Psoas muscle (tissue), 7 donors: ENCODE measurements at regions not wholly inside any gene's neighbourhood (a gene's known extent, or its start where the extent isn't known, plus 50 kb on each side); places are given as distances from the start of the nearest gene placed in this dataset.

Experiments used
- ATAC-seq, 4 donors: fragments of 200-7000 bp; cut with Tn5 transposase; one replicate each; pipeline ENCODE4 v1.9.1; 2020; ENCODE audit warnings: moderate library complexity in 3 of 4, mild to moderate bottlenecking in 2 of 4
- DNase-seq, 2 donors: peaks; one replicate each; pipeline ENCODE4 v3.0.0-alpha.2; 2020
- H3K27ac ChIP-seq: fragments of 200-600 bp; one replicate; pipeline ENCODE4 v1.8.0; 2022
- H3K27me3 ChIP-seq, 3 donors: fragments of 200-600 bp in 1 of 3; one replicate each; pipeline versions ENCODE4 v1.6.1 to v1.8.0; 2013 to 2022; ENCODE audit warnings: low read length in 2 of 3, mild to moderate bottlenecking in 2 of 3, moderate library complexity in 1 of 3; ENCODE audit not compliant: insufficient read depth in 3 of 3
- H3K36me3 ChIP-seq, 2 donors: fragments of 200-600 bp in 1 of 2; one replicate each; pipeline versions ENCODE4 v1.6.1 to v1.8.0; 2013 to 2022; ENCODE audit warnings: low read depth in 1 of 2, mild to moderate bottlenecking in 1 of 2, moderate library complexity in 1 of 2; ENCODE audit not compliant: insufficient read depth in 1 of 2
- H3K4me1 ChIP-seq: fragments of 200-600 bp; one replicate; pipeline ENCODE4 v1.8.0; 2022
- H3K4me3 ChIP-seq: fragments of 200-600 bp; one replicate; pipeline ENCODE4 v1.8.0; 2022; ENCODE audit warnings: mild to moderate bottlenecking
- H3K9me3 ChIP-seq: fragments of 200-600 bp; one replicate; pipeline ENCODE4 v1.8.0; 2022
- WGBS, 3 donors: extraction: QIAGEN DNeasy Blood & Tissue Kit; methylation state at CpG; one replicate each; pipeline versions ENCODE4 v1.1.6 to v1.1.7; 2013; 5-methylcytosine and 5-hydroxymethylcytosine counted together
- intact Hi-C, 2 donors: fragments of 100-400 bp; cut with DNase I; formaldehyde crosslinking; loops; one replicate each; pipeline versions ENCODE4 v1.11.0 to v1.14.2; 2022
- TF ChIP-seq, protein P1 (sequence below): fragments of 200-600 bp; IDR thresholded peaks from one replicate; pipeline ENCODE4 v1.8.0; 2022; ENCODE audit warnings: antibody characterized with exemption
- donor health status: healthy with polysubstance abuse.
- donor health status: DM: no; HTN: no; CAD: no; lungs with moderate emphysema.
- donor health status: Bipolar disorder and iron deficiency.
- donor health status: healthy.
- donor health status: DM: yes; HTN: yes; CAD: no.
- donor health status: DM: no; HTN: no; CAD: no.
- donor health status: DM: yes; HTN: yes; CAD: no.

DNA sequence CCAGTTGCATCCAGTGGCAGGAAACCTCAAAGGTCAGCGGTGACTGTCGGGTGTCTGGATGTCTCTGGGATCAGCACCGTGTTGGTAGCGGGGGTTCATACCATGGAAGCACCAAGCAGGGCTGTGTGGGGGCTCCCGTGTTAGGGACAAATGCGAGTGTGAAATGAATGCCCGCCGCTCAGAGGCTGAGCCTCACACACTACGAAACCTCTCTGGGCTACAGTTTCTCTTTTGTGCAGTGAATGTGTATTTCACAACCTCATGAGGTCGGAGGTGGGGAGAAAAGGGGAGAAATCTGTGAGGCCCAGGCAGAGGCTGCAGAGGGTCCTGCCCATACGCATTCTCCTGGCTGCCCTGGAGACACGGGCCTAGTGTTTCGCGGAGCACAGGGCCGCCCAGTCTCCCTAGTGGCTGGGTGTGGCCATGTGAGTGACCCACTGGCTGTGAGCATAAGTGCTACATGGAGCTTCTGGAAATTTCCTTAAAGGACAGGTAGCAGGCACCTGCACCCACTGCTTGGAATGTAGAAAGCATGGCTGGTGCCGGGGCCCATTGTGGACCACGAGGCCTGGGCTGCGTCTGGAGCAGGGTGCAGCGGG, 138.0 kb upstream of the GLI2 start:
- Histone ChIP-seq H3K4me3 (no peak overlapping the region), H3K27ac (peak overlapping the region; percentile 43), H3K27me3 (no peaks in the 10 kb centered on the region), H3K9me3 (no peaks in the 10 kb centered on the region), H3K4me1 (peaks cover 5% of the 10 kb centered on the region), H3K36me3 (no peaks in the 10 kb centered on the region)
- ATAC-seq = peak in 2 of 4 donors; percentile 8 to 24
- peak; percentile 3 to 55 for DNase-seq
- TF ChIP-seq, protein P1, sequence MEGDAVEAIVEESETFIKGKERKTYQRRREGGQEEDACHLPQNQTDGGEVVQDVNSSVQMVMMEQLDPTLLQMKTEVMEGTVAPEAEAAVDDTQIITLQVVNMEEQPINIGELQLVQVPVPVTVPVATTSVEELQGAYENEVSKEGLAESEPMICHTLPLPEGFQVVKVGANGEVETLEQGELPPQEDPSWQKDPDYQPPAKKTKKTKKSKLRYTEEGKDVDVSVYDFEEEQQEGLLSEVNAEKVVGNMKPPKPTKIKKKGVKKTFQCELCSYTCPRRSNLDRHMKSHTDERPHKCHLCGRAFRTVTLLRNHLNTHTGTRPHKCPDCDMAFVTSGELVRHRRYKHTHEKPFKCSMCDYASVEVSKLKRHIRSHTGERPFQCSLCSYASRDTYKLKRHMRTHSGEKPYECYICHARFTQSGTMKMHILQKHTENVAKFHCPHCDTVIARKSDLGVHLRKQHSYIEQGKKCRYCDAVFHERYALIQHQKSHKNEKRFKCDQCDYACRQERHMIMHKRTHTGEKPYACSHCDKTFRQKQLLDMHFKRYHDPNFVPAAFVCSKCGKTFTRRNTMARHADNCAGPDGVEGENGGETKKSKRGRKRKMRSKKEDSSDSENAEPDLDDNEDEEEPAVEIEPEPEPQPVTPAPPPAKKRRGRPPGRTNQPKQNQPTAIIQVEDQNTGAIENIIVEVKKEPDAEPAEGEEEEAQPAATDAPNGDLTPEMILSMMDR = no peak
- 67 to 78% (median 75%) methylated on average over 19 of the region's 19 CpGs for WGBS, 3 donors
- intact Hi-C loops = no loop called here

DNA sequence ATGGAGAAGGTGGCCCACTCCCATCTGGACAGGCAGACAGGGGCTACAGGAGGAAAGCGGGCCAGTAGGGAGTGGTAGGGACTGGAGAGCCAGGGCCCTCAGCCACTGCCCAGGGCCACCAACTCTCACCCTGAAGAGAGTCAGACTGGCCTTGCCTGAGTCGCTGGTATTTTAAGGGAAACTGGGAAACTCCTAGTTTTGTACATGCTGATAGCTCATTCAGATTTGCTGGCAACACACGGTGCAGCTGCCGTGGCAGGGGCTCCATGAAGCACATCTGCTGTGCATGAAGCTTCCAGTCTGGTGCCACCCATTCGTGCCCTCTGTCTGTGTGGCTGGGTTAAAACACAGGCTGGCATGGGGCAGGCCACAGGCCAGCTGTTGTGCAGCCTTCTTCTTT, 137.3 kb upstream of the GLI2 start:
- 62 to 73% (median 65%) methylated on average over 5 of the region's 5 CpGs for WGBS, 3 donors
- Histone ChIP-seq H3K9me3 (no peaks in the 10 kb centered on the region), H3K4me1 (peaks cover 5% of the 10 kb centered on the region), H3K27me3 (no peaks in the 10 kb centered on the region), H3K4me3 (no peak overlapping the region), H3K36me3 (no peaks in the 10 kb centered on the region), H3K27ac (no peak overlapping the region)
- intact Hi-C loops = no loop called here
- ATAC-seq (no peak), DNase-seq (peak in 1 of 2 donors; percentile 42)
- TF ChIP-seq, protein P1 = no peak

DNA sequence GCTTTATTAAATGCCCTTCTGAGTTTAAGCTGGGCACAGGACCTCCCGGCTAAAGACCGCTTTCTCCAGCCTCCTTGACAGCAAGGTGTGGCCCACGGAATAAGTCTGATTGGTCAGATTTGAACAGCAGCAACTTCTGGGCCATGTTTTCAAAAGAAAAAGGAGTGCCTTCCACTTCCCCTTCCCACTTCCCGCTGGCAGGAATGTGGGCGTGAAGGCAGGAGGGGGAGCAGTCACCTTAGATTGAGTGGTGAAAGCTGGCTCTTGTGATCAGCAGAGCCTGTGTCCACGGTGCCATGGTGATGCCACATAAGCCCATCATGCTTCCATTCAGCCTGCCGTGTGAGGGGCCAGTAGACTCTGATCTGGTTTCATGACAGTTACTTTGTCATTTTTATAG, 136.6 kb upstream of the GLI2 start:
- ATAC-seq (no peak), DNase-seq (peak in 1 of 2 donors; percentile 7)
- Histone ChIP-seq H3K36me3 (no peaks in the 10 kb centered on the region), H3K4me3 (no peak overlapping the region), H3K9me3 (no peaks in the 10 kb centered on the region), H3K27me3 (no peaks in the 10 kb centered on the region), H3K4me1 (peaks cover 5% of the 10 kb centered on the region), H3K27ac (no peak overlapping the region)
- TF ChIP-seq, protein P1 = no peak
- intact Hi-C loops = no loop called here
- 64 to 84% (median 74%) methylated on average over 7 of the region's 7 CpGs for WGBS, 3 donors

DNA sequence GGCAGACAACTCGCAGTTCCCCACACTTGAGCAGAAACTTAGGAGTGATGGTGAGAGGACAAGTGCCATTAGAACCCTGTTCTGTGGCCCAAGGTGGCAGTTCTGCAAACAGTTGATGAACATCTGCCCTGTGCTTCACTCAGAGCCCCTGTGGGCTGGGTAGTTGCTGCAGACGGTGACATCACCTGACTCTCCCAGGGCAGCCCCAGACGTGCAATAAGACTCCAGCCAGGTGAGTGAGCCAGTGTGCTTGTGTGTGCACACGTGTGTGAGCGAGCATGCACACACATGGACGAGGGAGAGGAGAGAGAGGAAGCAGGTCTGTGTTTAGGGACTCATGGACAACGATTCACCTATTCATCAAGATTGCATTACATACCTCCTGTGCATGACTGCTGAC, 136.0 kb upstream of the GLI2 start:
- no peak overlapping the region for H3K27ac ChIP-seq
- H3K4me1 ChIP-seq = peaks cover 5% of the 10 kb centered on the region
- H3K27me3 ChIP-seq = peaks cover 0 to 3% (median 0%) of the 10 kb centered on the region in 3 donors
- TF ChIP-seq, protein P1 = no peak
- H3K9me3 ChIP-seq = no peaks in the 10 kb centered on the region
- peak in 1 of 2 donors; percentile 15 for DNase-seq
- intact Hi-C loops = no loop called here
- no peak overlapping the region for H3K4me3 ChIP-seq
- ATAC-seq = no peak
- WGBS, 3 donors = 87 to 94% (median 87%) methylated on average over 7 of the region's 7 CpGs
- H3K36me3 ChIP-seq = no peaks in the 10 kb centered on the region

DNA sequence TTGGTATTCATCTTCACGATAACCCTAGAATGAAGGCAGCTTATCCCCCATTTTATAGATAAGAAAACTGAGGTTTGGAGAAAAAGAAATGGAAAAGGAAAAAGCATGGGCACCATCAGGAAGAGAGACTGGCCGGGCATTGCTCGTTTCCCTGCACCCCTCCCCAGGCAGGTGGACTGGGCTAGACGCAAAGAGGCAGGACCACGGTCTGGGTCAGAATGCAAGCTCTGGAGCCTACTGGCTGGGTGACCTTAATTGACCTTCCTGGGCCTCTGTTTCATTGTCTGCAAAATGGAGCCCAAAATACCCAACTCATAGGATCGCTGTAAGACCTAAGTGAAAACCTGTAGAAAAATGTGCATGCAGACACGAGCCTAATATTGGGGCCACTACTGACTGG, 135.3 kb upstream of the GLI2 start:
- intact Hi-C loops = no loop called here
- ATAC-seq (no peak), DNase-seq (no peak)
- no peak overlapping the region for H3K27ac ChIP-seq
- WGBS, 3 donors = 95 to 99% (median 96%) methylated on average over 7 of the region's 7 CpGs
- H3K4me3 ChIP-seq = no peak overlapping the region
- H3K4me1 ChIP-seq = peaks cover 5% of the 10 kb centered on the region
- TF ChIP-seq, protein P1 = no peak
- peaks cover 0 to 3% (median 0%) of the 10 kb centered on the region in 3 donors for H3K27me3 ChIP-seq
- H3K36me3 ChIP-seq = no peaks in the 10 kb centered on the region
- no peaks in the 10 kb centered on the region for H3K9me3 ChIP-seq
